Esophagus squamous epithelium (tissue), 4 donors: ENCODE measurements at regions not wholly inside any gene's neighbourhood (a gene's known extent, or its start where the extent isn't known, plus 50 kb on each side); places are given as distances from the start of the nearest gene placed in this dataset.

ENCODE experiments used
- POLR2A ChIP-seq, 4 donors: fragments of 450-650 bp; IDR thresholded peaks; one replicate each; pipeline ENCODE4 v1.6.1; 2017; ENCODE audit warnings: antibody characterized with exemption in 4 of 4, mild to moderate bottlenecking in 4 of 4, moderate library complexity in 3 of 4
- TF ChIP-seq, protein P1 (sequence below), 6 experiments: fragments of 450-650 bp in 4 of 6; fragments of 200-600 bp in 2 of 6; sonication (generic) in 2 of 6; IDR thresholded peaks; one replicate each; pipeline ENCODE4 v1.5.1; 2016 to 2019; ENCODE audit warnings: antibody characterized with exemption in 6 of 6, mild to moderate bottlenecking in 4 of 6, moderate library complexity in 4 of 6

DNA sequence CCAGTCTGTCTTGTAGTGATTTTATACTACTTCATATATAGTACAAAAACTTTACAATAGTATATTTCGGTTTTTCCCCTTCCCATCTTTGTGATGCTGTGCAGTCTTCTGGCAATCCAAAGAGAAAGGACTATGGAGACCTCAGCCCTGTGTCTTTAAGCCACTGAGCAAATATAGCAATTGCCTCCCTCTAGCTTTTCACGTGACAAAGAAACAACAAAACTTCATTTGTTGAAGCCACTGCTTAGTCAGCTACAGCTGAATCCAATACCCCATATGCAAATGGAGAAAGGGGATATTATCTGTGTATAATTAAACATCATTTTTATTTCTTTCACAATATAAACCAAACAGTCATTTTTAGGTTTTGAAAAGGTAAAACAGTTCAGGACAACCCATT is 142.8 kb upstream of the STK32A start:
- TF ChIP-seq, protein P1, sequence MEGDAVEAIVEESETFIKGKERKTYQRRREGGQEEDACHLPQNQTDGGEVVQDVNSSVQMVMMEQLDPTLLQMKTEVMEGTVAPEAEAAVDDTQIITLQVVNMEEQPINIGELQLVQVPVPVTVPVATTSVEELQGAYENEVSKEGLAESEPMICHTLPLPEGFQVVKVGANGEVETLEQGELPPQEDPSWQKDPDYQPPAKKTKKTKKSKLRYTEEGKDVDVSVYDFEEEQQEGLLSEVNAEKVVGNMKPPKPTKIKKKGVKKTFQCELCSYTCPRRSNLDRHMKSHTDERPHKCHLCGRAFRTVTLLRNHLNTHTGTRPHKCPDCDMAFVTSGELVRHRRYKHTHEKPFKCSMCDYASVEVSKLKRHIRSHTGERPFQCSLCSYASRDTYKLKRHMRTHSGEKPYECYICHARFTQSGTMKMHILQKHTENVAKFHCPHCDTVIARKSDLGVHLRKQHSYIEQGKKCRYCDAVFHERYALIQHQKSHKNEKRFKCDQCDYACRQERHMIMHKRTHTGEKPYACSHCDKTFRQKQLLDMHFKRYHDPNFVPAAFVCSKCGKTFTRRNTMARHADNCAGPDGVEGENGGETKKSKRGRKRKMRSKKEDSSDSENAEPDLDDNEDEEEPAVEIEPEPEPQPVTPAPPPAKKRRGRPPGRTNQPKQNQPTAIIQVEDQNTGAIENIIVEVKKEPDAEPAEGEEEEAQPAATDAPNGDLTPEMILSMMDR (IDR thresholded peaks at IDR 0.05) = no peak
- TF ChIP-seq POLR2A (IDR thresholded peaks at IDR 0.05) = no peak
